GM10266 (cell line): ENCODE measurements at regions not wholly inside any gene's neighbourhood (a gene's known extent, or its start where the extent isn't known, plus 50 kb on each side); places are given as distances from the start of the nearest gene placed in this dataset.

Experiments used
- DNase-seq: peaks from one replicate; pipeline ENCODE4 v3.0.0; 2012; ENCODE audit errors: extremely low spot score
- TF ChIP-seq, protein P1 (sequence below): IDR thresholded peaks from 2 replicates; pipeline ENCODE4 v1.5.1; 2012; ENCODE audit warnings: mild to moderate bottlenecking, low read depth; ENCODE audit not compliant: control insufficient read depth, insufficient read depth; ENCODE audit errors: missing control alignments

DNA sequence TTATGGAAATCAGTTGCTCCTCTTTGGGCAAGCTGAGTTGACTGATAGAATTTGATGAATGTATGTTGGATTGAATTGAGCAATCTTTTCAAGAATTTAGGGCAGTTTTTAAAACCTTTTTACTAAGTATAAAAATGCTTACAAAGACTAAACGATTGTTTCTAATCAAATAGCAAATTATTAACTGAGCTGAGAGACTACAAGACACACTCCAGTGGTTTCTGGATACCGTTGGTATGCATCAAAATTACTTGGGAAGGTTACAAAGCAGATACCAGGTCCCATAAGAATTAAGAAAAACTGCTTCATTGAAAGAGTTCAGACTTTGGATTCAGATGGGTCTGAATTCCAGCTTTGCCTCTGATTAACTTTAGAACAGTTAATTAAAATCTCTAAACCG, 721.4 kb downstream of the FAM181B start:
- no peak for DNase-seq
- TF ChIP-seq, protein P1, sequence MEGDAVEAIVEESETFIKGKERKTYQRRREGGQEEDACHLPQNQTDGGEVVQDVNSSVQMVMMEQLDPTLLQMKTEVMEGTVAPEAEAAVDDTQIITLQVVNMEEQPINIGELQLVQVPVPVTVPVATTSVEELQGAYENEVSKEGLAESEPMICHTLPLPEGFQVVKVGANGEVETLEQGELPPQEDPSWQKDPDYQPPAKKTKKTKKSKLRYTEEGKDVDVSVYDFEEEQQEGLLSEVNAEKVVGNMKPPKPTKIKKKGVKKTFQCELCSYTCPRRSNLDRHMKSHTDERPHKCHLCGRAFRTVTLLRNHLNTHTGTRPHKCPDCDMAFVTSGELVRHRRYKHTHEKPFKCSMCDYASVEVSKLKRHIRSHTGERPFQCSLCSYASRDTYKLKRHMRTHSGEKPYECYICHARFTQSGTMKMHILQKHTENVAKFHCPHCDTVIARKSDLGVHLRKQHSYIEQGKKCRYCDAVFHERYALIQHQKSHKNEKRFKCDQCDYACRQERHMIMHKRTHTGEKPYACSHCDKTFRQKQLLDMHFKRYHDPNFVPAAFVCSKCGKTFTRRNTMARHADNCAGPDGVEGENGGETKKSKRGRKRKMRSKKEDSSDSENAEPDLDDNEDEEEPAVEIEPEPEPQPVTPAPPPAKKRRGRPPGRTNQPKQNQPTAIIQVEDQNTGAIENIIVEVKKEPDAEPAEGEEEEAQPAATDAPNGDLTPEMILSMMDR = no peak

DNA sequence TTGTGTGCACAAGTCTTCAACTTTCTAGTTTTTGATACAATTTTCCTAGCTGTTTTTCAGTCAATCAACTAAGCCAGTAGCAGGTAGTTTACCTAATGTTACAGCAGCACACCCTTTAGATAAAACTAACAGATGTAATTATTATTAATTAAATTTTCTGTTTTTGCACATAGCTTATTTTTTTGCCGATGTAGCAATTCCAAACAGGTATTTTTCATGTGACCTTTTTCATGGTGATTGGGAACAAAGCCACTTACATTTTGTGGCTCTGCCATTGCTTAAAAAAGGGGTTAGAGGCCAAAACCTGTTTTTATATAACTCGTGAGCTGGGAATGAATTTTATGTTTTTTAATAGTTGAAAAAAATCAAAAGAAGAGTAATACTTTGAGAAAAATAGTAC, 724.5 kb downstream of the FAM181B start:
- DNase-seq = no peak

DNA sequence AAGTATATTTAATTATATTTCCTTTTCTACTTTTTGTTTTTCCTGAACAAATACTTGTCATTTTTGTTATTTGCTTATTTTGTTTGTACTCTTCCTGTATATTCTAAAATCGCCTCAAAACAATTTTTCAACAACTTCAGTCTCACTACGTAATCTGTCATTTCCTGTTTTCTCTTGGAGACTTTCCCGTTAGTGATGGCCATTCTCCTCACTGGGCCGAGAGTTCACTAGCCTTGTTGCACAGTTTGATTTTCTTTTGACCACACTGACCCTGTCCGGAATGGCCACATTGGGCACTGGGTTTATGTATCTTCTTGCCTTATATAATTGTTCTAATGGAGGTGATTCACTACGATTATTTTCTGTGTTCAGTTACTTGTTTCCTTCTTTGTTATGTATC, 726.1 kb downstream of the FAM181B start:
- TF ChIP-seq, protein P1 = no peak

More for the DNA sequence above, 724.5 kb downstream of the FAM181B start:
- TF ChIP-seq, protein P1 = no peak

DNA sequence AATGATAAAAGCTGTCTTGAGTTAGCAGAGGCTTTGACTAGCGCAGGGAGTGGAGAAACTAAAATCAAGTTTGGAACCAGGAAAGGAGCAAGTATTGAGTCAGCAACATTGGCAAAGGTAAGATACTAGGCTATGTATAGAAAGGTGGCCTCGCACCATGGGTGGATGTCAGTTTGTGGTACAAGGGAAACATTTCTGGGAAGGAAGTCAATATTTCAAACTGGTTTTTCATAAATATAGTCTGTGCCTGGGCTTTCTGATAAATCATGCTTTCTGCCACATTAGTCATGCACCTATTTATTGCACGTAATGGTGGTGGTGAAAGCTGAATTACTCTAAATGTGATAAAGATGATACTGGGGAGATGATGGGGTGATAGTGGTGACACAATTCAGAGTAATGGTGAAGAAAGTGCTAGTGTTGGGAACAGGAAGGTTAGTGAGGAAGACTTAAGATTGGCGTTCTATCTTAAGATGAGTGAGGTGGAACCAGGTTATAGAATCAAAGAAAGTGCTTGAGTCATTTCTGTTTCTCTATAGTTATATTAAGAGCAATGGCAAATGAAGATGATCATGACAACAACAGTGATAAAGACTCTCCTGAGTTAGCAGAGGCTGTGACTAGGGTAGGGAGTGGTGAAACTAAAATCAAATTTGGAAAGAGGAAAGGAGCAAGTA, 729.0 kb downstream of the FAM181B start:
- TF ChIP-seq, protein P1 = no peak
- no peak for DNase-seq

More for the DNA sequence above, 726.1 kb downstream of the FAM181B start:
- no peak for DNase-seq

DNA sequence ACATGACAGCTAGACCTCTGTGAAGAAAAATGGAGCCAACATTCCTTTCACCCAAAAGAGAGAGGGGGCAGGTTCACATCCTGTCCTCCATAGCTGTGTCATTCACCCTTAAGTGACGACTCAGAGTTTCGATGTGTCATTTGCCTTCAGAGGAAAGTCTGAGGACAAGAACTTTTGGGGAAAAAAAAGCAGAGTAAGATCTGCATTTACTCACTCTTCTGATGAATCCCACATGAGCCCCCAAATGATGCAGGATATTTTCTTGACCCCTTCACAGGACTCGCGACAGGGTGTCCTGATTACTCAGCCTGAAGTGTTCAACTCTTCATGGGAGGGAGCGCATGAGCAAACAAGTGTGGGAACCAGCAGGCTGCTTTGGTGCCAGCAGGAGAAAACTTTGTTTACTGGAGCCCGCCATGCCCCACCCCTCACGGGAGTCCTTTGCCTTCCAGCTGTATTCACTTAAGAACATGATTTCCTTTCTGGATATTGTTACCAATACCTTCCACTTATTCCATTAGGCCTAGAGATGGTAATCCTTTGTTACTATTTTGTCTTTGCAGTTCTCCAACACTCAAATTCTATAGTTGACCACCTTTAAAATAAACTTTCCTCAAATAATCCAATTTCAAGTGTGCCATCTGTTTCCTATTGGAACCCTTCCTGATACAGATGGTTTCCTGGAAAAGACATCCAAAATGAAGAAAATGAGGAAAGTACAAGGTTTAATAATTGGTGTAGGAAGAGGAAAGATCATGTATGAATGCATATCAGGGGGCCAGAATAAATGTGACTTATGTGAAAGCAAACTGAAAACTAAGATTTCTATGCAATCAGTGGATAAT, 729.8 kb downstream of the FAM181B start:
- no peak for DNase-seq
- TF ChIP-seq, protein P1 = no peak

DNA sequence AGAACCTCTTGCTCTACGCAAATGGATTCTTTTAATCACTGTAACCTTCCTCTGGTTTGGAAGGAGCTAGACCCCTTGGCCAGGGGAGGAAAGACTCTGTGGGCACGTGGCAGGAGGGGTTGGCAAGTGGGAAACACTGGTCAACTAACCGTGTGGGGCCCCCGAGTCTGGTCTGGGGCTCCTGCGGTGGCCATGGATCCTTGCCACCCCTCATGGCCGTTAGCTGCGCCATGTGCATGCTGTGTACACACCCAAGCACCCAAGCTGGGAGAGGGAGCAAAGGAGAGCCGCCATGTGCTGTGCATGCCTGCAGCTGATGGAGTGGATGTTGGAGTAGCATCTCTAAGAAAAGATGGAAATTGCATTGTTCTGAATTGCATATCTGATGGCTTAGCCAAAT, 730.6 kb downstream of the FAM181B start:
- no peak for DNase-seq
- TF ChIP-seq, protein P1 = no peak

DNA sequence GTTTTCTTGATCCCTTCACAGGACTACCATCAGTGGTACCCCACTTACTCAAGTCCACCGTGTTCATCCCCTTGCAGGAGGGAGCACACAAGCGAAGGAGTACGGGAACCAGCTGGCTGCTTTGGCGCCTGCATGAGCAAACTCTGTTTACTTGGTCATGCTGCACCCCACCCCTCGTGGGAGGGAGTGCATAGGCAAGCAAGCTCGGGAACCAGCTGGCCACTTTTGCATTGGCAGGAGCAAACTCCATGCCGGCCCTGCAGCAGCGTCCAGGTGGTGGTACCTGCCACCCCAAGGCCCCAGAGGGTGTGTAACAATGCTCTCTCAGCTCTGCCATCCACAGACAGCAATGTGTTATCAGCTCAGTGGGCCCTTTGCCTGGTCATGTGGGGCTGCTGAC, 737.8 kb downstream of the FAM181B start:
- TF ChIP-seq, protein P1 = no peak
- no peak for DNase-seq
